GM21447 (cell line): ENCODE measurements at regions not wholly inside any gene's neighbourhood (a gene's known extent, or its start where the extent isn't known, plus 50 kb on each side); places are given as distances from the start of the nearest gene placed in this dataset.

Source experiments
- ATAC-seq: cut with Tn5 transposase; IDR thresholded peaks from one replicate; pipeline ENCODE4 v1.9.1; 2021; ENCODE audit not compliant: unreplicated experiment

- ATAC-seq: no peak
These were observed 406.2 kb upstream of the ZNF608 start for GRCh38 chr5:125152461-125153189.

- no peak for ATAC-seq
These were observed 406.8 kb upstream of the ZNF608 start for GRCh38 chr5:125153231-125153630.

GRCh38 chr5:125154301-125155110, 408.1 kb upstream of the ZNF608 start:
- no peak for ATAC-seq

- ATAC-seq: no peak
These were observed 414.5 kb upstream of the ZNF608 start for GRCh38 chr5:125160787-125161502.

- no peak for ATAC-seq
These were observed 416.3 kb upstream of the ZNF608 start for GRCh38 chr5:125162714-125163113.

GRCh38 chr5:125169396-125169795, 423.0 kb upstream of the ZNF608 start:
- no peak for ATAC-seq

GRCh38 chr5:125171641-125172040, 425.2 kb upstream of the ZNF608 start:
- no peak for ATAC-seq

GRCh38 chr5:125175348-125176004, 429.0 kb upstream of the ZNF608 start:
- no peak for ATAC-seq

- no peak for ATAC-seq
These were observed 429.6 kb upstream of the ZNF608 start for GRCh38 chr5:125176005-125176390.

- ATAC-seq: no peak
These were observed 430.9 kb upstream of the ZNF608 start for GRCh38 chr5:125177340-125177739.

- ATAC-seq: no peak
These were observed 433.2 kb upstream of the ZNF608 start for GRCh38 chr5:125179612-125180011.

GRCh38 chr5:125180231-125180829, 433.9 kb upstream of the ZNF608 start:
- ATAC-seq: no peak

GRCh38 chr5:125181159-125181558, 434.7 kb upstream of the ZNF608 start:
- ATAC-seq: no peak

- ATAC-seq: no peak
These were observed 435.5 kb upstream of the ZNF608 start for GRCh38 chr5:125181955-125182354.

- ATAC-seq: no peak
These were observed 439.3 kb upstream of the ZNF608 start for GRCh38 chr5:125185740-125186139.

GRCh38 chr5:125186911-125187375, 440.5 kb upstream of the ZNF608 start:
- no peak for ATAC-seq

- no peak for ATAC-seq
These were observed 443.1 kb upstream of the ZNF608 start for GRCh38 chr5:125189531-125189941.

- ATAC-seq: no peak
These were observed 444.0 kb upstream of the ZNF608 start for GRCh38 chr5:125190232-125191087.

GRCh38 chr5:125194883-125195282, 448.4 kb upstream of the ZNF608 start:
- ATAC-seq: no peak
